ENCODE measurements at regions not wholly inside any gene's neighbourhood (a gene's known extent, or its start where the extent isn't known, plus 50 kb on each side); places are given as distances from the start of the nearest gene placed in this dataset.

GRCh38 chr17:15134363-15134762 is 130.8 kb downstream of the PMP22 start:
- TF ChIP-seq POLR2A (IDR thresholded peaks at IDR 0.05) (no peak), CTCF (IDR thresholded peaks at IDR 0.05) (no peak)
